ENCODE measurements at regions not wholly inside any gene's neighbourhood (a gene's known extent, or its start where the extent isn't known, plus 50 kb on each side); places are given as distances from the start of the nearest gene placed in this dataset.

- TF ChIP-seq ZFP3 (CRISPR knock-in tag; IDR thresholded peaks at IDR 0.05) = no peak
- TF ChIP-seq RARB (CRISPR knock-in tag; IDR thresholded peaks at IDR 0.05) = no peak
- TF ChIP-seq PPARA (CRISPR knock-in tag; IDR thresholded peaks at IDR 0.05; ENCODE audit: borderline replicate concordance) = no peak
These were observed 201.5 kb downstream of the IRS2 start for GRCh38 chr13:109584844-109585361.
